Adrenal gland (tissue), 5 donors: ENCODE measurements at regions not wholly inside any gene's neighbourhood (a gene's known extent, or its start where the extent isn't known, plus 50 kb on each side); places are given as distances from the start of the nearest gene placed in this dataset.

Experiments
- POLR2A ChIP-seq, 2 donors: fragments of 450-650 bp; IDR thresholded peaks; one replicate each; pipeline ENCODE4 v1.6.1; 2017; ENCODE audit warnings: antibody characterized with exemption in 2 of 2, mild to moderate bottlenecking in 2 of 2, moderate library complexity in 1 of 2
- TF ChIP-seq, protein P1 (sequence below), 6 experiments: fragments of 450-650 bp in 4 of 6; fragments of 200-600 bp in 2 of 6; sonication (generic) in 1 of 6; IDR thresholded peaks; 1 replicate in 5 of 6; 2 replicates in 1 of 6; pipeline versions ENCODE4 v1.5.1 to v1.8.0; 2016 to 2021; ENCODE audit warnings: antibody characterized with exemption in 6 of 6, mild to moderate bottlenecking in 2 of 6, moderate library complexity in 1 of 6
- donor health status: DM: no; HTN: no; CAD: no.

DNA sequence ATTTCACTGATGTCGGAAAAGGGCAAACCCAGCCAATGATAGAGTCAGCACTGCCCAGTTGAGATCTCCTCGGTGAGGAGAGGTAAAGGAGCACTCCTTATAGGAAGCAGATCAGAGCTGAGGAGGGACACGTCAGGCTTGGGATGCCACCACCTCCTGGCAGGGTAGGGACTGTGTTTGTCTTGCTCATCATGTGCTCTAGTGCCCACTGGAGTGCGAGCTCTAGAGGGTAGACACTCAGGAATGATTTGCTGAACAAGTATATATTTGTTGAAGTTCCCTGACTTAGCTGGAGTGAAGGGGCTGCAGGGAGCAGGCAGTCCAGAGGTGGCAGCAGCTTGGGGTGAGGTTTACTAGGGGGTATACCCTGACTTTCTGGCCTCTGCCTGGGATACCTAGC, 146.5 kb downstream of the NOC3L start:
- TF ChIP-seq, protein P1, sequence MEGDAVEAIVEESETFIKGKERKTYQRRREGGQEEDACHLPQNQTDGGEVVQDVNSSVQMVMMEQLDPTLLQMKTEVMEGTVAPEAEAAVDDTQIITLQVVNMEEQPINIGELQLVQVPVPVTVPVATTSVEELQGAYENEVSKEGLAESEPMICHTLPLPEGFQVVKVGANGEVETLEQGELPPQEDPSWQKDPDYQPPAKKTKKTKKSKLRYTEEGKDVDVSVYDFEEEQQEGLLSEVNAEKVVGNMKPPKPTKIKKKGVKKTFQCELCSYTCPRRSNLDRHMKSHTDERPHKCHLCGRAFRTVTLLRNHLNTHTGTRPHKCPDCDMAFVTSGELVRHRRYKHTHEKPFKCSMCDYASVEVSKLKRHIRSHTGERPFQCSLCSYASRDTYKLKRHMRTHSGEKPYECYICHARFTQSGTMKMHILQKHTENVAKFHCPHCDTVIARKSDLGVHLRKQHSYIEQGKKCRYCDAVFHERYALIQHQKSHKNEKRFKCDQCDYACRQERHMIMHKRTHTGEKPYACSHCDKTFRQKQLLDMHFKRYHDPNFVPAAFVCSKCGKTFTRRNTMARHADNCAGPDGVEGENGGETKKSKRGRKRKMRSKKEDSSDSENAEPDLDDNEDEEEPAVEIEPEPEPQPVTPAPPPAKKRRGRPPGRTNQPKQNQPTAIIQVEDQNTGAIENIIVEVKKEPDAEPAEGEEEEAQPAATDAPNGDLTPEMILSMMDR (IDR thresholded peaks at IDR 0.05), result no peak
- TF ChIP-seq POLR2A (IDR thresholded peaks at IDR 0.05), result no peak
